H1 (cell line): ENCODE measurements at regions not wholly inside any gene's neighbourhood (a gene's known extent, or its start where the extent isn't known, plus 50 kb on each side); places are given as distances from the start of the nearest gene placed in this dataset.

Experiments used
- CTCF ChIA-PET: fragments of 300-600 bp; sonication (Branson Sonifier 250); formaldehyde crosslinking; loops from one replicate; lab custom pipeline; 2021; ENCODE audit not compliant: partially characterized antibody; lab: Charles Lee
- POLR2A ChIA-PET: fragments of 300-600 bp; sonication (Branson Sonifier 250); formaldehyde crosslinking; loops from one replicate; lab custom pipeline; 2021; ENCODE audit warnings: inconsistent platforms; ENCODE audit not compliant: partially characterized antibody; lab: Charles Lee
- DNase-seq, 2 experiments: peaks; one replicate each; pipeline versions ENCODE4 v3.0.0 to v3.0.0-alpha.2; 2010 to 2022; ENCODE audit warnings: low spot score in 2 of 2, low read depth in 1 of 2, mixed read lengths in 1 of 2
- FAIRE-seq: peaks from 2 replicates; lab custom pipeline; 2011; peaks lifted over from hg19 to GRCh38; lab: Jason Lieb, UNC
- H2AFZ ChIP-seq: 2 replicates; pipeline ENCODE4 v1.8.1; 2012; ENCODE audit warnings: low read length, inconsistent platforms
- H2AK5ac ChIP-seq: 2 replicates; pipeline ENCODE4 v1.6.1; 2013; ENCODE audit warnings: low read depth, low read length
- H2BK120ac ChIP-seq: replicated peaks from 2 replicates; pipeline ENCODE3; 2013; ENCODE audit warnings: low read depth, low read length, inconsistent platforms
- H2BK12ac ChIP-seq: 2 replicates; pipeline ENCODE4 v1.6.1; 2013; ENCODE audit warnings: low read depth, low read length
- H2BK15ac ChIP-seq: 2 replicates; pipeline ENCODE4 v1.6.1; 2013; ENCODE audit warnings: low read length
- H2BK20ac ChIP-seq: 2 replicates; pipeline ENCODE4 v1.6.1; 2013; ENCODE audit warnings: low read length
- H2BK5ac ChIP-seq: 2 replicates; pipeline ENCODE4 v1.6.1; 2013; ENCODE audit warnings: low read depth, low read length
- H3K14ac ChIP-seq: 2 replicates; pipeline ENCODE4 v1.6.1; 2013; ENCODE audit warnings: inconsistent platforms; ENCODE audit not compliant: insufficient read length
- H3K18ac ChIP-seq: 2 replicates; pipeline ENCODE4 v1.6.1; 2013; ENCODE audit warnings: low read length; ENCODE audit errors: extremely low read depth
- H3K23ac ChIP-seq: 2 replicates; pipeline ENCODE4 v1.6.1; 2013; ENCODE audit warnings: inconsistent platforms; ENCODE audit not compliant: insufficient read length
- H3K23me2 ChIP-seq: 2 replicates; pipeline ENCODE4 v1.6.1; 2013; ENCODE audit warnings: low read depth, low read length
- H3K27ac ChIP-seq: 2 replicates; pipeline ENCODE4 v1.6.1; 2011; ENCODE audit warnings: low read depth, low read length, inconsistent platforms
- H3K27me3 ChIP-seq, 4 experiments: replicated peaks in 1 of 4; 1 replicate in 1 of 4; 2 replicates in 3 of 4; pipeline versions ENCODE4 v1.6.1 to v1.8.1; 2011 to 2013; ENCODE audit warnings: low read length in 3 of 4, mild to moderate bottlenecking in 3 of 4, inconsistent platforms in 2 of 4, mixed read lengths in 2 of 4, moderate library complexity in 1 of 4; ENCODE audit not compliant: control insufficient read depth in 3 of 4, insufficient read depth in 3 of 4; ENCODE audit errors: extremely low read depth in 1 of 4
- H3K36me3 ChIP-seq, 4 experiments: 2 replicates each; pipeline versions ENCODE4 v1.6.1 to v1.8.1; 2011 to 2013; ENCODE audit warnings: mild to moderate bottlenecking in 4 of 4, low read length in 3 of 4, moderate library complexity in 2 of 4, control low read depth in 1 of 4, inconsistent platforms in 1 of 4; ENCODE audit not compliant: insufficient read depth in 4 of 4, control insufficient read depth in 2 of 4
- H3K4ac ChIP-seq: replicated peaks from 2 replicates; pipeline ENCODE3; 2013; ENCODE audit warnings: low read length, low read depth, mixed read lengths, inconsistent platforms; ENCODE audit not compliant: insufficient read length
- H3K4me1 ChIP-seq, 4 experiments: replicated peaks in 1 of 4; 1 replicate in 1 of 4; 2 replicates in 3 of 4; pipeline versions ENCODE4 v1.6.1 to v1.8.1; 2011 to 2013; ENCODE audit warnings: low read length in 3 of 4, inconsistent platforms in 2 of 4, mixed read lengths in 1 of 4; ENCODE audit not compliant: insufficient read depth in 4 of 4, control insufficient read depth in 3 of 4
- H3K4me2 ChIP-seq, 2 experiments: 2 replicates each; pipeline versions ENCODE4 v1.6.1 to v1.8.1; 2011 to 2013; ENCODE audit warnings: low read depth in 2 of 2, low read length in 2 of 2, control low read depth in 1 of 2, inconsistent platforms in 1 of 2, mild to moderate bottlenecking in 1 of 2; ENCODE audit not compliant: insufficient read depth in 1 of 2
- H3K4me3 ChIP-seq, 4 experiments: fragments of 200-600, 300-600 bp in 1 of 4; sonication (generic), shearing (Covaris generic), sonication (Bioruptor Twin) in 1 of 4; 2 replicates each; pipeline versions ENCODE4 v1.5.1 to v1.8.1; 2011 to 2016; ENCODE audit warnings: low read length in 4 of 4, low read depth in 3 of 4, control low read depth in 2 of 4, inconsistent platforms in 2 of 4, mild to moderate bottlenecking in 2 of 4, mixed read lengths in 1 of 4, moderate library complexity in 1 of 4; ENCODE audit not compliant: insufficient read depth in 2 of 4; ENCODE audit errors: extremely low read depth in 1 of 4
- H3K56ac ChIP-seq: replicated peaks from 2 replicates; pipeline ENCODE3; 2013; ENCODE audit warnings: low read depth, mild to moderate bottlenecking, mixed read lengths, low read length, inconsistent platforms; ENCODE audit not compliant: insufficient read length
- H3K79me1 ChIP-seq: 2 replicates; pipeline ENCODE4 v1.6.1; 2013; ENCODE audit warnings: low read depth, low read length, control low read depth
- H3K79me2 ChIP-seq, 2 experiments: 2 replicates each; pipeline versions ENCODE4 v1.6.1 to v1.8.1; 2012 to 2013; ENCODE audit warnings: low read length in 2 of 2, mild to moderate bottlenecking in 2 of 2, inconsistent platforms in 1 of 2; ENCODE audit not compliant: insufficient read depth in 2 of 2, control insufficient read depth in 1 of 2
- H3K9ac ChIP-seq, 4 experiments: replicated peaks in 1 of 4; 1 replicate in 1 of 4; 2 replicates in 3 of 4; pipeline versions ENCODE4 v1.6.1 to v1.8.1; 2011 to 2013; ENCODE audit warnings: low read depth in 3 of 4, low read length in 3 of 4, control low read depth in 2 of 4, mild to moderate bottlenecking in 2 of 4, moderate library complexity in 2 of 4, inconsistent platforms in 1 of 4; ENCODE audit errors: extremely low read depth in 1 of 4
- H3K9me3 ChIP-seq, 2 experiments: 2 replicates each; pipeline versions ENCODE4 v1.6.1 to v1.8.1; 2012 to 2013; ENCODE audit warnings: mild to moderate bottlenecking in 2 of 2, moderate library complexity in 2 of 2, control low read depth in 1 of 2, inconsistent platforms in 1 of 2, low read depth in 1 of 2, low read length in 1 of 2, mixed read lengths in 1 of 2; ENCODE audit not compliant: insufficient read depth in 2 of 2
- H4K20me1 ChIP-seq, 2 experiments: replicated peaks in 1 of 2; 2 replicates each; pipeline versions ENCODE3 to v1.8.1; 2011 to 2013; ENCODE audit warnings: inconsistent platforms in 2 of 2, low read length in 2 of 2, mild to moderate bottlenecking in 1 of 2; ENCODE audit not compliant: insufficient read depth in 2 of 2, control insufficient read depth in 1 of 2
- H4K5ac ChIP-seq: 2 replicates; pipeline ENCODE4 v1.6.1; 2013; ENCODE audit warnings: low read length, low read depth, mixed read lengths, inconsistent platforms; ENCODE audit not compliant: insufficient read length
- H4K8ac ChIP-seq: 2 replicates; pipeline ENCODE4 v1.8.0; 2013; ENCODE audit warnings: mild to moderate bottlenecking, moderate library complexity, low read length, inconsistent platforms; ENCODE audit not compliant: insufficient read depth; ENCODE audit errors: extremely low read depth
- H4K91ac ChIP-seq: replicated peaks from 2 replicates; pipeline ENCODE3; 2013; ENCODE audit warnings: low read length, mixed read lengths, inconsistent platforms; ENCODE audit not compliant: insufficient read length
- CEBPB ChIP-seq: IDR thresholded peaks from 2 replicates; pipeline ENCODE4 v1.6.1; 2012; ENCODE audit warnings: low read depth, low read length
- MAX ChIP-seq: IDR thresholded peaks from 2 replicates; pipeline ENCODE4 v1.6.1; 2012; ENCODE audit warnings: inconsistent platforms
- YY1 ChIP-seq: IDR thresholded peaks from 2 replicates; pipeline ENCODE4 v1.6.1; 2011; ENCODE audit warnings: low read depth, mild to moderate bottlenecking, low read length
- WGBS, 2 experiments: shearing (Covaris generic) in 1 of 2; methylation state at CpG; one replicate each; pipeline versions ENCODE4 v1.1.6 to v1.1.7; 2013 to 2015; ENCODE audit warnings: low lambda C conversion rate in 2 of 2, mixed read lengths in 2 of 2, inconsistent platforms in 1 of 2, low coverage in 1 of 2, missing lambda C conversion rate in 1 of 2; ENCODE audit not compliant: insufficient replicate concordance in 2 of 2, insufficient coverage in 1 of 2, insufficient read length in 1 of 2; ENCODE audit errors: extremely low coverage in 1 of 2, missing lambda C conversion rate in 1 of 2; 5-methylcytosine and 5-hydroxymethylcytosine counted together
- TF ChIP-seq, protein P1 (sequence below): IDR thresholded peaks from 2 replicates; pipeline ENCODE4 v1.6.1; 2011; ENCODE audit warnings: low read length, improper control_type of control experiment

- Histone ChIP-seq H4K91ac (no peak overlapping the region), H3K36me3 (no peaks in the 10 kb centered on the region), H3K4ac (no peak overlapping the region), H3K4me2 (no peak overlapping the region), H2BK5ac (no peak overlapping the region), H3K18ac (no peak overlapping the region), H3K79me1 (no peaks in the 10 kb centered on the region), H2AFZ (peak overlapping the region; percentile 59), H3K9ac (no peak overlapping the region), H3K27ac (no peak overlapping the region), H3K14ac (no peak overlapping the region), H3K4me1 (no peaks in the 10 kb centered on the region), H3K56ac (no peak overlapping the region), H3K79me2 (no peaks in the 10 kb centered on the region), H4K8ac (no peak overlapping the region), H3K23ac (no peak overlapping the region), H4K5ac (peak overlapping the region; percentile 91), H4K20me1 (no peaks in the 10 kb centered on the region), H2AK5ac (no peak overlapping the region), H2BK12ac (no peak overlapping the region; the same call in 1 of the 2 replicates), H3K27me3 (no peaks in the 10 kb centered on the region), H2BK15ac (no peak overlapping the region), H2BK120ac (no peak overlapping the region), H3K4me3 (no peak overlapping the region), H3K9me3 (no peaks in the 10 kb centered on the region), H3K23me2 (no peaks in the 10 kb centered on the region), H2BK20ac (no peak overlapping the region)
- 81% methylated on average over 3 of the region's 4 CpGs; no CpG with 5 or more reads in 1 of the 2 experiments for WGBS, 2 experiments
- POLR2A ChIA-PET = no interaction called here
- CTCF ChIA-PET = no interaction called here
- DNase-seq (no peak), FAIRE-seq (no peak)
- TF ChIP-seq, protein P1, sequence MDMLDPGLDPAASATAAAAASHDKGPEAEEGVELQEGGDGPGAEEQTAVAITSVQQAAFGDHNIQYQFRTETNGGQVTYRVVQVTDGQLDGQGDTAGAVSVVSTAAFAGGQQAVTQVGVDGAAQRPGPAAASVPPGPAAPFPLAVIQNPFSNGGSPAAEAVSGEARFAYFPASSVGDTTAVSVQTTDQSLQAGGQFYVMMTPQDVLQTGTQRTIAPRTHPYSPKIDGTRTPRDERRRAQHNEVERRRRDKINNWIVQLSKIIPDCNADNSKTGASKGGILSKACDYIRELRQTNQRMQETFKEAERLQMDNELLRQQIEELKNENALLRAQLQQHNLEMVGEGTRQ = no peak
- TF ChIP-seq MAX = no peak
- no peak for TF ChIP-seq CEBPB
- TF ChIP-seq YY1 = no peak
Observed at GRCh38 chr13:90091611-90092010, 1255.9 kb upstream of the MIR17HG start.
